K562 (cell line): ENCODE measurements at regions not wholly inside any gene's neighbourhood (a gene's known extent, or its start where the extent isn't known, plus 50 kb on each side); places are given as distances from the start of the nearest gene placed in this dataset.

Experiments used
- DPF2 ChIP-seq: fragments of 450-650 bp; IDR thresholded peaks from 2 replicates; pipeline ENCODE4 v1.6.1; 2016
- FOXK2 ChIP-seq, 2 experiments: fragments of 450-650 bp; IDR thresholded peaks in 1 of 2; conservative IDR thresholded peaks in 1 of 2; 2 replicates each; pipeline ENCODE4 v1.6.1; 2016; ENCODE audit warnings: low read depth in 2 of 2, mild to moderate bottlenecking in 1 of 2
- GMEB1 ChIP-seq: fragments of 250-450 bp; sonication (Bioruptor Pico); IDR thresholded peaks from 2 replicates; pipeline ENCODE4 v1.4.0; 2020; ENCODE audit warnings: mild to moderate bottlenecking
- KHSRP ChIP-seq: fragments of 450-650 bp; IDR thresholded peaks from 2 replicates; pipeline ENCODE4 v1.6.1; 2017
- MAFF ChIP-seq: IDR thresholded peaks from 2 replicates; pipeline ENCODE4 v1.6.1; 2012; ENCODE audit warnings: low read length, improper control_type of control experiment
- MEF2A ChIP-seq: IDR thresholded peaks from 2 replicates; pipeline ENCODE4 v1.6.1; 2011; ENCODE audit warnings: low read depth, mild to moderate bottlenecking, low read length, moderate library complexity; ENCODE audit not compliant: control insufficient read depth
- MIER1 ChIP-seq: fragments of 450-650 bp; IDR thresholded peaks from 2 replicates; pipeline ENCODE4 v1.6.1; 2016; ENCODE audit warnings: antibody characterized with exemption, mild to moderate bottlenecking, low read depth
- NRF1 ChIP-seq, 2 experiments: fragments of 450-650 bp; IDR thresholded peaks in 1 of 2; conservative IDR thresholded peaks in 1 of 2; 2 replicates each; pipeline ENCODE4 v1.6.1; 2014; ENCODE audit warnings: mild to moderate bottlenecking in 2 of 2
- PCBP1 ChIP-seq: fragments of 200-400 bp; formaldehyde crosslinking; IDR thresholded peaks from 2 replicates; pipeline ENCODE4 v1.6.1; 2018; ENCODE audit warnings: mild to moderate bottlenecking, low read depth, low read length; ENCODE audit not compliant: poor library complexity, severe bottlenecking
- SIN3B ChIP-seq: fragments of 450-650 bp; IDR thresholded peaks from 2 replicates; pipeline ENCODE4 v1.6.1; 2017; ENCODE audit warnings: low read depth, mild to moderate bottlenecking, moderate library complexity
- WHSC1 ChIP-seq: IDR thresholded peaks from one replicate; pipeline ENCODE4 v1.6.1; 2012; ENCODE audit warnings: low read length, control low read depth, inconsistent platforms
- XRCC5 ChIP-seq: fragments of 200-400 bp; formaldehyde crosslinking; IDR thresholded peaks from 2 replicates; pipeline ENCODE4 v1.6.1; 2017; ENCODE audit warnings: low read depth, mild to moderate bottlenecking, low read length
- ZBTB34 ChIP-seq: fragments of 250-450 bp; sonication (Bioruptor Pico); IDR thresholded peaks from 2 replicates; pipeline ENCODE4 v1.8.0; 2021; ENCODE audit warnings: mild to moderate bottlenecking, moderate library complexity
- ZHX1 ChIP-seq: fragments of 150-350 bp; conservative IDR thresholded peaks from 2 replicates; pipeline ENCODE4 v1.6.1; 2014; ENCODE audit warnings: low read length
- ZNF174 ChIP-seq: fragments of 250-450 bp; sonication (Bioruptor Pico); IDR thresholded peaks from 2 replicates; pipeline ENCODE4 v1.4.0; 2020; ENCODE audit warnings: mild to moderate bottlenecking
- TF ChIP-seq, protein P1 (sequence below), 2 experiments: fragments of 450-650 bp; IDR thresholded peaks; 2 replicates each; pipeline ENCODE4 v1.6.1; 2016
- TF ChIP-seq, protein P2 (sequence below): fragments of 450-650 bp; IDR thresholded peaks from 2 replicates; pipeline ENCODE4 v1.6.1; 2017; ENCODE audit warnings: mild to moderate bottlenecking, moderate library complexity
- TF ChIP-seq, protein P3 (sequence below): IDR thresholded peaks from 3 replicates; pipeline ENCODE4 v1.6.1; 2011; ENCODE audit warnings: borderline replicate concordance, mild to moderate bottlenecking; ENCODE audit not compliant: insufficient read length, insufficient read depth

GRCh38 chr5:8456846-8457186 is 587.9 kb downstream of the MTRR start (continued):
- TF ChIP-seq ZBTB34 (CRISPR knock-in tag) (no peak), ZHX1 (no peak), ZNF174 (CRISPR knock-in tag) (no peak), MIER1 (0 out of 2 replicates have a peak, but pooled peaks have one; percentile 16), KHSRP (no peak), GMEB1 (peak; percentile 8; the same call in 1 of the 2 replicates), FOXK2 (conservative IDR thresholded peaks at IDR 0.05 in 1 of 2, IDR thresholded peaks at IDR 0.05 in 1 of 2; ENCODE audit: low read depth in 2 of 2) (no peak), MEF2A (no peak), SIN3B (no peak), MAFF (no peak), PCBP1 (no peak), NRF1 (conservative IDR thresholded peaks at IDR 0.05 in 1 of 2, IDR thresholded peaks at IDR 0.05 in 1 of 2) (no peak), XRCC5 (no peak), WHSC1 (no peak), DPF2 (no peak)
- TF ChIP-seq, protein P1, sequence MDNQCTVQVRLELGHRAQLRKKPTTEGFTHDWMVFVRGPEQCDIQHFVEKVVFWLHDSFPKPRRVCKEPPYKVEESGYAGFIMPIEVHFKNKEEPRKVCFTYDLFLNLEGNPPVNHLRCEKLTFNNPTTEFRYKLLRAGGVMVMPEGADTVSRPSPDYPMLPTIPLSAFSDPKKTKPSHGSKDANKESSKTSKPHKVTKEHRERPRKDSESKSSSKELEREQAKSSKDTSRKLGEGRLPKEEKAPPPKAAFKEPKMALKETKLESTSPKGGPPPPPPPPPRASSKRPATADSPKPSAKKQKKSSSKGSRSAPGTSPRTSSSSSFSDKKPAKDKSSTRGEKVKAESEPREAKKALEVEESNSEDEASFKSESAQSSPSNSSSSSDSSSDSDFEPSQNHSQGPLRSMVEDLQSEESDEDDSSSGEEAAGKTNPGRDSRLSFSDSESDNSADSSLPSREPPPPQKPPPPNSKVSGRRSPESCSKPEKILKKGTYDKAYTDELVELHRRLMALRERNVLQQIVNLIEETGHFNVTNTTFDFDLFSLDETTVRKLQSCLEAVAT (IDR thresholded peaks at IDR 0.05) = no peak
- TF ChIP-seq, protein P2, sequence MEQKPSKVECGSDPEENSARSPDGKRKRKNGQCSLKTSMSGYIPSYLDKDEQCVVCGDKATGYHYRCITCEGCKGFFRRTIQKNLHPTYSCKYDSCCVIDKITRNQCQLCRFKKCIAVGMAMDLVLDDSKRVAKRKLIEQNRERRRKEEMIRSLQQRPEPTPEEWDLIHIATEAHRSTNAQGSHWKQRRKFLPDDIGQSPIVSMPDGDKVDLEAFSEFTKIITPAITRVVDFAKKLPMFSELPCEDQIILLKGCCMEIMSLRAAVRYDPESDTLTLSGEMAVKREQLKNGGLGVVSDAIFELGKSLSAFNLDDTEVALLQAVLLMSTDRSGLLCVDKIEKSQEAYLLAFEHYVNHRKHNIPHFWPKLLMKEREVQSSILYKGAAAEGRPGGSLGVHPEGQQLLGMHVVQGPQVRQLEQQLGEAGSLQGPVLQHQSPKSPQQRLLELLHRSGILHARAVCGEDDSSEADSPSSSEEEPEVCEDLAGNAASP = no peak
- TF ChIP-seq, protein P3, sequence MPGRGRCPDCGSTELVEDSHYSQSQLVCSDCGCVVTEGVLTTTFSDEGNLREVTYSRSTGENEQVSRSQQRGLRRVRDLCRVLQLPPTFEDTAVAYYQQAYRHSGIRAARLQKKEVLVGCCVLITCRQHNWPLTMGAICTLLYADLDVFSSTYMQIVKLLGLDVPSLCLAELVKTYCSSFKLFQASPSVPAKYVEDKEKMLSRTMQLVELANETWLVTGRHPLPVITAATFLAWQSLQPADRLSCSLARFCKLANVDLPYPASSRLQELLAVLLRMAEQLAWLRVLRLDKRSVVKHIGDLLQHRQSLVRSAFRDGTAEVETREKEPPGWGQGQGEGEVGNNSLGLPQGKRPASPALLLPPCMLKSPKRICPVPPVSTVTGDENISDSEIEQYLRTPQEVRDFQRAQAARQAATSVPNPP = no peak
